Dendritic cell treated with granulocyte-macrophage colony-stimulating factor and Interleukin-4, amounts not matched to agents 40 ng/mL and 50 ng/mL, for 4 days (primary cell): ENCODE measurements at regions not wholly inside any gene's neighbourhood (a gene's known extent, or its start where the extent isn't known, plus 50 kb on each side); places are given as distances from the start of the nearest gene placed in this dataset.
"Not testable (repeated sequence)": the region's sequence is repeated elsewhere in the genome, so short reads cannot be mapped to it uniquely, and the experiment has no call there.

Experiments used
- H3K27ac Mint-ChIP-seq: one replicate; pipeline ENCODE4 v1.8.0; 2022; ENCODE audit warnings: mild to moderate bottlenecking, mixed read lengths
- H3K27me3 Mint-ChIP-seq: one replicate; pipeline ENCODE4 v1.8.0; 2022; ENCODE audit warnings: mild to moderate bottlenecking, mixed read lengths
- H3K36me3 Mint-ChIP-seq: one replicate; pipeline ENCODE4 v1.8.0; 2022; ENCODE audit warnings: low read depth, mixed read lengths
- H3K4me1 Mint-ChIP-seq: one replicate; pipeline ENCODE4 v1.8.0; 2022; ENCODE audit warnings: low read depth, mixed read lengths
- H3K4me3 Mint-ChIP-seq: one replicate; pipeline ENCODE4 v1.8.0; 2022; ENCODE audit warnings: mild to moderate bottlenecking, moderate library complexity, mixed read lengths
- H3K9me3 Mint-ChIP-seq: one replicate; pipeline ENCODE4 v1.8.0; 2022; ENCODE audit warnings: mixed read lengths
- intact Hi-C: fragments of 100-400 bp; cut with micrococcal nuclease; formaldehyde crosslinking; loops from one replicate; pipeline ENCODE4 v1.15.0; 2022

GRCh38 chr17:22200187-22200586, 507.9 kb downstream of the KCNJ18 start:
- H3K27me3 Mint-ChIP-seq, H3K36me3 Mint-ChIP-seq, H3K27ac Mint-ChIP-seq, H3K4me1 Mint-ChIP-seq, H3K4me3 Mint-ChIP-seq, intact Hi-C loops: not testable (repeated sequence)
- peaks cover 59% of the 10 kb centered on the region for H3K9me3 Mint-ChIP-seq

- H3K9me3 Mint-ChIP-seq = peaks cover 71% of the 10 kb centered on the region
- H3K27ac Mint-ChIP-seq = no peak overlapping the region
- no peak overlapping the region for H3K4me3 Mint-ChIP-seq
- H3K27me3 Mint-ChIP-seq = no peaks in the 10 kb centered on the region
- H3K4me1 Mint-ChIP-seq = no peaks in the 10 kb centered on the region
- no peaks in the 10 kb centered on the region for H3K36me3 Mint-ChIP-seq
- intact Hi-C loops = no loop called here
These were observed 510.4 kb downstream of the KCNJ18 start for GRCh38 chr17:22202702-22203101.

- no peak overlapping the region for H3K4me3 Mint-ChIP-seq
These were observed 510.9 kb downstream of the KCNJ18 start for GRCh38 chr17:22203208-22203715.

GRCh38 chr17:22204076-22204475, 511.8 kb downstream of the KCNJ18 start:
- H3K27ac Mint-ChIP-seq, intact Hi-C loops, H3K4me1 Mint-ChIP-seq, H3K36me3 Mint-ChIP-seq, H3K27me3 Mint-ChIP-seq, H3K4me3 Mint-ChIP-seq: not testable (repeated sequence)
- H3K9me3 Mint-ChIP-seq = peaks cover 66% of the 10 kb centered on the region

More at GRCh38 chr17:22203208-22203715, 510.9 kb downstream of the KCNJ18 start:
- H3K27ac Mint-ChIP-seq = no peak overlapping the region
- H3K4me1 Mint-ChIP-seq = no peaks in the 10 kb centered on the region
- H3K9me3 Mint-ChIP-seq = peaks cover 66% of the 10 kb centered on the region
- H3K27me3 Mint-ChIP-seq = no peaks in the 10 kb centered on the region
- no peaks in the 10 kb centered on the region for H3K36me3 Mint-ChIP-seq
- intact Hi-C loops = no loop called here

GRCh38 chr17:22210212-22210611, 517.9 kb downstream of the KCNJ18 start:
- H3K27me3 Mint-ChIP-seq, H3K4me3 Mint-ChIP-seq, H3K4me1 Mint-ChIP-seq, H3K27ac Mint-ChIP-seq, H3K36me3 Mint-ChIP-seq, intact Hi-C loops: not testable (repeated sequence)
- peaks cover 63% of the 10 kb centered on the region for H3K9me3 Mint-ChIP-seq

GRCh38 chr17:22213169-22213568, 520.8 kb downstream of the KCNJ18 start:
- H3K27ac Mint-ChIP-seq, intact Hi-C loops, H3K27me3 Mint-ChIP-seq, H3K4me1 Mint-ChIP-seq, H3K36me3 Mint-ChIP-seq, H3K4me3 Mint-ChIP-seq: not testable (repeated sequence)
- peaks cover 65% of the 10 kb centered on the region for H3K9me3 Mint-ChIP-seq

GRCh38 chr17:22217135-22217534, 524.8 kb downstream of the KCNJ18 start:
- H3K4me1 Mint-ChIP-seq = no peaks in the 10 kb centered on the region
- H3K4me3 Mint-ChIP-seq = no peak overlapping the region
- no peaks in the 10 kb centered on the region for H3K27me3 Mint-ChIP-seq
- H3K9me3 Mint-ChIP-seq = peaks cover 65% of the 10 kb centered on the region
- no peak overlapping the region for H3K27ac Mint-ChIP-seq
- intact Hi-C loops = no loop called here
- H3K36me3 Mint-ChIP-seq = no peaks in the 10 kb centered on the region

- Mint-ChIP-seq H3K9me3 (peaks cover 38% of the 10 kb centered on the region), H3K27ac (no peak overlapping the region), H3K4me1 (no peaks in the 10 kb centered on the region), H3K27me3 (no peaks in the 10 kb centered on the region), H3K36me3 (no peaks in the 10 kb centered on the region), H3K4me3 (no peak overlapping the region)
- intact Hi-C loops = no loop called here
These were observed 529.0 kb downstream of the KCNJ18 start for GRCh38 chr17:22221344-22221743.

- H3K4me3 Mint-ChIP-seq, intact Hi-C loops, H3K4me1 Mint-ChIP-seq, H3K36me3 Mint-ChIP-seq, H3K27ac Mint-ChIP-seq, H3K27me3 Mint-ChIP-seq: not testable (repeated sequence)
- peaks cover 59% of the 10 kb centered on the region for H3K9me3 Mint-ChIP-seq
These were observed 534.2 kb downstream of the KCNJ18 start for GRCh38 chr17:22226477-22226876.

- H3K9me3 Mint-ChIP-seq = peaks cover 62% of the 10 kb centered on the region
- H3K27ac Mint-ChIP-seq, intact Hi-C loops, H3K4me1 Mint-ChIP-seq, H3K27me3 Mint-ChIP-seq, H3K4me3 Mint-ChIP-seq, H3K36me3 Mint-ChIP-seq: not testable (repeated sequence)
These were observed 534.6 kb downstream of the KCNJ18 start for GRCh38 chr17:22226932-22227331.

- H3K27me3 Mint-ChIP-seq, H3K36me3 Mint-ChIP-seq, H3K27ac Mint-ChIP-seq, H3K4me3 Mint-ChIP-seq, intact Hi-C loops, H3K4me1 Mint-ChIP-seq: not testable (repeated sequence)
- peaks cover 66% of the 10 kb centered on the region for H3K9me3 Mint-ChIP-seq
These were observed 535.6 kb downstream of the KCNJ18 start for GRCh38 chr17:22227699-22228553.

- intact Hi-C loops, H3K4me1 Mint-ChIP-seq, H3K27ac Mint-ChIP-seq, H3K36me3 Mint-ChIP-seq, H3K27me3 Mint-ChIP-seq, H3K4me3 Mint-ChIP-seq: not testable (repeated sequence)
- H3K9me3 Mint-ChIP-seq = peaks cover 66% of the 10 kb centered on the region
These were observed 537.5 kb downstream of the KCNJ18 start for GRCh38 chr17:22229821-22230220.

GRCh38 chr17:22233382-22233781, 541.1 kb downstream of the KCNJ18 start:
- Mint-ChIP-seq H3K9me3 (peaks cover 40% of the 10 kb centered on the region), H3K36me3 (no peaks in the 10 kb centered on the region), H3K4me1 (no peaks in the 10 kb centered on the region), H3K27ac (no peak overlapping the region), H3K27me3 (no peaks in the 10 kb centered on the region), H3K4me3 (no peak overlapping the region)
- intact Hi-C loops = no loop called here

GRCh38 chr17:22242472-22242871, 550.1 kb downstream of the KCNJ18 start:
- no peaks in the 10 kb centered on the region for H3K36me3 Mint-ChIP-seq
- no peaks in the 10 kb centered on the region for H3K27me3 Mint-ChIP-seq
- no peak overlapping the region for H3K27ac Mint-ChIP-seq
- H3K9me3 Mint-ChIP-seq = peaks cover 10% of the 10 kb centered on the region
- H3K4me3 Mint-ChIP-seq = no peak overlapping the region
- intact Hi-C loops = no loop called here
- no peaks in the 10 kb centered on the region for H3K4me1 Mint-ChIP-seq

GRCh38 chr17:22251498-22251897, 559.2 kb downstream of the KCNJ18 start:
- Mint-ChIP-seq H3K9me3 (no peaks in the 10 kb centered on the region), H3K4me3 (no peak overlapping the region), H3K27ac (no peak overlapping the region), H3K36me3 (no peaks in the 10 kb centered on the region), H3K4me1 (no peaks in the 10 kb centered on the region), H3K27me3 (no peaks in the 10 kb centered on the region)
- intact Hi-C loops = no loop called here
